ENCODE measurements at regions not wholly inside any gene's neighbourhood (a gene's known extent, or its start where the extent isn't known, plus 50 kb on each side); places are given as distances from the start of the nearest gene placed in this dataset.

DNA sequence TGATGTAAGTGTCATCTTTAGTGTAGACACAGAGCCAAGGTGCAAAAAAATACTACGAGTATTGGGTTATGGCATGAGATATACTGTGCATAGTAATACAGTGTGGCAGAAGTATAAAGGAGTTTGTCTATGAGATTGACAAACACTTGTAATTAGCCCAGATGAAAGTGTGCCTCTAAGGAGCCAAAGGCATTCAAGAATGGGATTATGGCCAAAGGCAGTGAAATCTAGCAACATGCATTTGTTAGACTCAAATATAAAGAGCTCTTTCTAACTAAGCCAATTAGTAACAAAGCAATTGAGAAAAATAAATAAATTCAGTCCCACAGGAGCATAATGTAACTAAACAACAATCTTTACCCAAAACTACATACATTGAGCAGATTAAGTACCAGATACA lies 1761.8 kb downstream of the SUCLG1 start:
- no peak for DNase-seq (ENCODE audit: low read depth, low spot score)
- H3K4me3 ChIP-seq (ENCODE audit: low read depth, low read length): no peak overlapping the region
- in situ Hi-C loops (cut with HindIII; ENCODE audit: low sequenced_read_pairs): no loop called here
- TF ChIP-seq, protein P1, sequence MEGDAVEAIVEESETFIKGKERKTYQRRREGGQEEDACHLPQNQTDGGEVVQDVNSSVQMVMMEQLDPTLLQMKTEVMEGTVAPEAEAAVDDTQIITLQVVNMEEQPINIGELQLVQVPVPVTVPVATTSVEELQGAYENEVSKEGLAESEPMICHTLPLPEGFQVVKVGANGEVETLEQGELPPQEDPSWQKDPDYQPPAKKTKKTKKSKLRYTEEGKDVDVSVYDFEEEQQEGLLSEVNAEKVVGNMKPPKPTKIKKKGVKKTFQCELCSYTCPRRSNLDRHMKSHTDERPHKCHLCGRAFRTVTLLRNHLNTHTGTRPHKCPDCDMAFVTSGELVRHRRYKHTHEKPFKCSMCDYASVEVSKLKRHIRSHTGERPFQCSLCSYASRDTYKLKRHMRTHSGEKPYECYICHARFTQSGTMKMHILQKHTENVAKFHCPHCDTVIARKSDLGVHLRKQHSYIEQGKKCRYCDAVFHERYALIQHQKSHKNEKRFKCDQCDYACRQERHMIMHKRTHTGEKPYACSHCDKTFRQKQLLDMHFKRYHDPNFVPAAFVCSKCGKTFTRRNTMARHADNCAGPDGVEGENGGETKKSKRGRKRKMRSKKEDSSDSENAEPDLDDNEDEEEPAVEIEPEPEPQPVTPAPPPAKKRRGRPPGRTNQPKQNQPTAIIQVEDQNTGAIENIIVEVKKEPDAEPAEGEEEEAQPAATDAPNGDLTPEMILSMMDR (IDR thresholded peaks at IDR 0.05; ENCODE audit: low read depth, low read length): no peak

DNA sequence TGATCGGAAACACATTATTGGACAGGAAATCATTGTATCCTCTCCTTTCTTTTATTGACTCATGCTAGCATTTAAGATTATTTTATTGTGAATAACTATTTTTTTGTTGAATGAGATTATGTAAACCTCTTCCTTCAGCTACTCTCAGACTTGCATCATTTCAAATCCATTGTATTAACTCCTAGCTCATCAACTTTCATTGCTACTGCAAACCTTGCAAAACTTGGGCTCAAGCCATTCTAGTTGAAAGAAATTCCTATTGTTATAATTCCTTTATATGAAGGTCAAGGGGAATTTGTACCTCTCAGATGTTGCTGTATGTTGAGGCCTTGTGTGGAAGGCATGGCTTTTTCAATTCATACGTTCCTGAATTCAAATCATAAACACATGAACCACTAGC lies 1764.6 kb downstream of the SUCLG1 start:
- H3K4me3 ChIP-seq (ENCODE audit: low read depth, low read length): no peak overlapping the region
- TF ChIP-seq, protein P1 (IDR thresholded peaks at IDR 0.05; ENCODE audit: low read depth, low read length): no peak
- in situ Hi-C loops (cut with HindIII; ENCODE audit: low sequenced_read_pairs): no loop called here
- no peak for DNase-seq (ENCODE audit: low read depth, low spot score)

DNA sequence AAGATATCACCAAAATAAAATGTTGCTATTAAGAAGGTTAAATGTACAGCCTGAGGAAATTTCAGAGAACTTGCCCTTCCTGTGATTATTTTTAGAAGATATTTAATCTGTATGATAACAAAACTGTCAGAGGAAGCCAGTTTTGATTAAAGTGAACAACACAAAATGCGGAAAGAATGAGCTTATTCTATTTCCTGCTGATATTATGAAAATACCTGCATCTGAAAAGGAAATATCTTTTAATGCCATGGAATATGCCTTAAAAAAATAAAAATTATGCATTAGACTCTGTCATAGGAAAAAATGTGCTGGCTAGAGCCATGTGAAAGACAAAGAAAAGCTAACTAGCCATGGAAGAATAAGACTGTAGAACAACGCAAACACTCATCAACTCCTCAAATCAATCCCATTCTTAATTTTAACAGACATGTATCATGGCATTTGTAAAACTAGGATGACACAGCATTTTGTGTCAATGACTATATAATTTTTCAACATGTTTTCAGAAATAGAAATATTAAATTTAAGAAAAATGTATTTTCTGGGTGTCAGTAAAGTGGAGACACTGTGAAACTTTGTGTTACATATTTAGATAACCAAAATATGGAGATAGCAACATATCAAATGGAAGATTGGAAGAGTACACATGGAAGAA lies 1768.2 kb downstream of the SUCLG1 start:
- no peak overlapping the region for H3K4me3 ChIP-seq (ENCODE audit: low read depth, low read length)
- DNase-seq (ENCODE audit: low read depth, low spot score): no peak
- in situ Hi-C loops (cut with HindIII; ENCODE audit: low sequenced_read_pairs): no loop called here
- TF ChIP-seq, protein P1 (IDR thresholded peaks at IDR 0.05; ENCODE audit: low read depth, low read length): no peak

DNA sequence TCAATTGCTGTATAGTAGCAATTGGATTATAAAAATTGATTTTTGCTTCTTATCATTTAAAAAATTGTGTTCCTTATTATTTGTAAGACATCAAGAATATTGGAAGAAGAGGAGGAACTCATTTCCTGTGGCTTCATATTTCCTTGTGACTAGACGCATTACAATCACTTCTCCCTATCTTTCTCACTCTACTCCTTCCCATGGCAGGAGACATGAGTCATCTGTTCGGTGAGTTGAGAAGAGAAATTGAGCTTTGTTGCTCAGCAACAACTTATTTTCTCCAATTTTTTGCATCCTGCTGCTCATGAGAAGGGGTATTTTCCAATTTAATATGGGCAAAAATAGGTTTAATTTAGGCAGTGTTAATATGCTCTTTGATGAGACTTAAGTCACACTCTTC lies 1783.9 kb downstream of the SUCLG1 start:
- no peak overlapping the region for H3K4me3 ChIP-seq (ENCODE audit: low read depth, low read length)
- DNase-seq (ENCODE audit: low read depth, low spot score): peak; percentile 4
- in situ Hi-C loops (cut with HindIII; ENCODE audit: low sequenced_read_pairs): no loop called here
- TF ChIP-seq, protein P1 (IDR thresholded peaks at IDR 0.05; ENCODE audit: low read depth, low read length): no peak

DNA sequence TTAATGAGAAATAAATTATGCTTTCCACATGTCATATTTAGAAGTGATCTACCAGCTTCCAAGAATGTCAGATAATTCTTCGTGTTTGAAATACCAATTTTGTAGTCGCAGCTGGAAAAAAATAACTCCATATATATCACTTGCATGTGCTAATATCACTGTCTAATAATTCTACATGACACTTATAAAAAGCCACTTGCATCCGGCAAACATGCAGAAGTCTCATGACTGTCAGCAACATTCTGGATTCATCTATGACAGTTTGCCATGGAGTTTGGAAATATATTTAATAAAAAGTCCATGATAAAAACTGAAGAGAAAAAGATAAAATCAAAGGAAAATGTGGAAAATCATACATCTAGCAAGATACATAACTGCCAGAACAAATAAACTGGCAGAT lies 1784.4 kb downstream of the SUCLG1 start:
- in situ Hi-C loops (cut with HindIII; ENCODE audit: low sequenced_read_pairs): no loop called here
- no peak for DNase-seq (ENCODE audit: low read depth, low spot score)
- no peak overlapping the region for H3K4me3 ChIP-seq (ENCODE audit: low read depth, low read length)
- TF ChIP-seq, protein P1 (IDR thresholded peaks at IDR 0.05; ENCODE audit: low read depth, low read length): no peak

DNA sequence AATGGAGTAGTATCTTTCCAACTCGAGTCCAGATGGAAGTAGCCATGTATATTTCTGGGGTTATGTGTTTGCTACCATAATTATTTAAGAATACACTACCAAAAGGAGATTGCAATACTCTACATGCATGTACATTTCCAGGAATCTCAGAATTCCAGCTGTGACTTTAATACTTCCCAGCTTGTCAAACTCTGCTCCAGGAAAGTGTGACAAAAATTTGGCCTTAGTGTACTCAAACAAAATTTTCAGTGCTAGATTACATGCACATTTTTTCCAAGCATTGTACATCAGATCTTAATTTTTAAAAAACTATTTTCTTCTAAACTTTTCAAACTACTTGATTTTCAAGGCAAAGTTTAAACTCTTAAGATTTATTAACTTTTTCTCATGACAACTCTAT lies 1791.6 kb downstream of the SUCLG1 start:
- DNase-seq (ENCODE audit: low read depth, low spot score): no peak
- in situ Hi-C loops (cut with HindIII; ENCODE audit: low sequenced_read_pairs): no loop called here
- TF ChIP-seq, protein P1 (IDR thresholded peaks at IDR 0.05; ENCODE audit: low read depth, low read length): no peak
- H3K4me3 ChIP-seq (ENCODE audit: low read depth, low read length): no peak overlapping the region

Measured in astrocyte of the spinal cord (primary cell).